ENCODE measurements at regions not wholly inside any gene's neighbourhood (a gene's known extent, or its start where the extent isn't known, plus 50 kb on each side); places are given as distances from the start of the nearest gene placed in this dataset.
"Not testable (repeated sequence)": the region's sequence is repeated elsewhere in the genome, so short reads cannot be mapped to it uniquely, and the experiment has no call there.

GRCh38 chr12:125841332-125841731, 776.1 kb downstream of the AACS start:
- no peak for DNase-seq

- no peak for DNase-seq
Observed at GRCh38 chr12:125852116-125852515, 786.9 kb downstream of the AACS start.

GRCh38 chr12:125852679-125853078, 787.4 kb downstream of the AACS start:
- DNase-seq, result no peak

- no peak for DNase-seq
Observed at GRCh38 chr12:125853670-125854069, 788.4 kb downstream of the AACS start.

- DNase-seq, result no peak
Observed at GRCh38 chr12:125856366-125856765, 791.1 kb downstream of the AACS start.

- no peak for DNase-seq
Observed at GRCh38 chr12:125856896-125857295, 791.7 kb downstream of the AACS start.

GRCh38 chr12:125860672-125861288, 795.5 kb downstream of the AACS start:
- DNase-seq, result no peak

GRCh38 chr12:125861299-125862281, 796.4 kb downstream of the AACS start:
- no peak for DNase-seq

GRCh38 chr12:125865236-125865635, 800.0 kb downstream of the AACS start:
- DNase-seq, result not testable (repeated sequence)

- DNase-seq, result no peak
Observed at GRCh38 chr12:125871811-125872594, 806.8 kb downstream of the AACS start.

- no peak for DNase-seq
Observed at GRCh38 chr12:125873016-125873415, 807.8 kb downstream of the AACS start.

- DNase-seq, result no peak
Observed at GRCh38 chr12:125878483-125878882, 813.2 kb downstream of the AACS start.

- no peak for DNase-seq
Observed at GRCh38 chr12:125882141-125882540, 816.9 kb downstream of the AACS start.

- DNase-seq, result no peak
Observed at GRCh38 chr12:125888921-125889320, 823.7 kb downstream of the AACS start.

- DNase-seq, result no peak
Observed at GRCh38 chr12:125889742-125890141, 824.5 kb downstream of the AACS start.

- DNase-seq, result no peak
Observed at GRCh38 chr12:125890366-125890905, 825.2 kb downstream of the AACS start.

GRCh38 chr12:125890971-125891370, 825.7 kb downstream of the AACS start:
- DNase-seq, result no peak

- no peak for DNase-seq
Observed at GRCh38 chr12:125892276-125892675, 827.0 kb downstream of the AACS start.

- DNase-seq, result no peak
Observed at GRCh38 chr12:125902991-125903390, 837.8 kb downstream of the AACS start.

GRCh38 chr12:125907351-125907750, 842.1 kb downstream of the AACS start:
- DNase-seq, result no peak

- DNase-seq, result no peak
Observed at GRCh38 chr12:125919856-125920470, 854.7 kb downstream of the AACS start.

- no peak for DNase-seq
Observed at GRCh38 chr12:125922330-125922729, 857.1 kb downstream of the AACS start.

GRCh38 chr12:125936502-125936901, 871.3 kb downstream of the AACS start:
- no peak for DNase-seq
